ENCODE measurements at regions not wholly inside any gene's neighbourhood (a gene's known extent, or its start where the extent isn't known, plus 50 kb on each side); places are given as distances from the start of the nearest gene placed in this dataset.
A peak's percentile ranks its signal among the peaks of the same experiment; 100 is the strongest.
"Not testable (repeated sequence)": the region's sequence is repeated elsewhere in the genome, so short reads cannot be mapped to it uniquely, and the experiment has no call there.

- DNase-seq (ENCODE audit: low spot score), result no peak
Measured at GRCh38 chr7:96770758-96771157, 61.1 kb upstream of the SEM1 start.

GRCh38 chr7:96772139-96772694, 62.6 kb upstream of the SEM1 start:
- DNase-seq (ENCODE audit: low spot score), result no peak

- DNase-seq (ENCODE audit: low spot score), result no peak
Measured at GRCh38 chr7:96773483-96773882, 63.8 kb upstream of the SEM1 start.

- DNase-seq (ENCODE audit: low spot score), result no peak
Measured at GRCh38 chr7:96774358-96774757, 64.7 kb upstream of the SEM1 start.

GRCh38 chr7:96775046-96775445, 65.4 kb upstream of the SEM1 start:
- DNase-seq (ENCODE audit: low spot score), result no peak

- peak; percentile 59 for DNase-seq (ENCODE audit: low spot score)
Measured at GRCh38 chr7:96778263-96778662, 68.6 kb upstream of the SEM1 start.

- DNase-seq (ENCODE audit: low spot score), result no peak
Measured at GRCh38 chr7:96781919-96782318, 72.3 kb upstream of the SEM1 start.

GRCh38 chr7:96782686-96783298, 73.1 kb upstream of the SEM1 start:
- DNase-seq (ENCODE audit: low spot score), result not testable (repeated sequence)

GRCh38 chr7:96784597-96784996, 75.0 kb upstream of the SEM1 start:
- DNase-seq (ENCODE audit: low spot score), result no peak

- peak; percentile 18 for DNase-seq (ENCODE audit: low spot score)
Measured at GRCh38 chr7:96786261-96786997, 76.8 kb upstream of the SEM1 start.

- peak; percentile 43 for DNase-seq (ENCODE audit: low spot score)
Measured at GRCh38 chr7:96786998-96787395, 77.4 kb upstream of the SEM1 start.

- no peak for DNase-seq (ENCODE audit: low spot score)
Measured at GRCh38 chr7:96789914-96790313, 80.3 kb upstream of the SEM1 start.

GRCh38 chr7:96792115-96792514, 82.5 kb upstream of the SEM1 start:
- DNase-seq (ENCODE audit: low spot score), result no peak

GRCh38 chr7:96794063-96794462, 84.4 kb upstream of the SEM1 start:
- no peak for DNase-seq (ENCODE audit: low spot score)

GRCh38 chr7:96800122-96800521, 90.5 kb upstream of the SEM1 start:
- DNase-seq (ENCODE audit: low spot score), result no peak

- no peak for DNase-seq (ENCODE audit: low spot score)
Measured at GRCh38 chr7:96800824-96801223, 91.2 kb upstream of the SEM1 start.

- DNase-seq (ENCODE audit: low spot score), result no peak
Measured at GRCh38 chr7:96819111-96819700, 109.6 kb upstream of the SEM1 start.

GRCh38 chr7:96821131-96821530, 111.5 kb upstream of the SEM1 start:
- DNase-seq (ENCODE audit: low spot score), result not testable (repeated sequence)

GRCh38 chr7:96822824-96823223, 113.2 kb upstream of the SEM1 start:
- no peak for DNase-seq (ENCODE audit: low spot score)

- DNase-seq (ENCODE audit: low spot score), result no peak
Measured at GRCh38 chr7:96823274-96823673, 113.6 kb upstream of the SEM1 start.

GRCh38 chr7:96824686-96825085, 115.0 kb upstream of the SEM1 start:
- no peak for DNase-seq (ENCODE audit: low spot score)

- no peak for DNase-seq (ENCODE audit: low spot score)
Measured at GRCh38 chr7:96825285-96825684, 115.6 kb upstream of the SEM1 start.

GRCh38 chr7:96826089-96826488, 116.4 kb upstream of the SEM1 start:
- no peak for DNase-seq (ENCODE audit: low spot score)
